ENCODE measurements at regions not wholly inside any gene's neighbourhood (a gene's known extent, or its start where the extent isn't known, plus 50 kb on each side); places are given as distances from the start of the nearest gene placed in this dataset.
"Not testable (repeated sequence)": the region's sequence is repeated elsewhere in the genome, so short reads cannot be mapped to it uniquely, and the experiment has no call there.

GRCh38 chr1:148432318-148432717 is 50.8 kb downstream of the PPIAL4G start:
- DNase-seq (ENCODE audit: low read depth in 2 of 2): not testable (repeated sequence)

GRCh38 chr1:148429856-148430255 is 53.2 kb downstream of the PPIAL4G start:
- not testable (repeated sequence) for DNase-seq (ENCODE audit: low read depth in 2 of 2)

- peak; percentile 11 to 15 for DNase-seq (ENCODE audit: low read depth in 2 of 2)
These were observed 56.0 kb downstream of the PPIAL4G start for GRCh38 chr1:148426940-148427611.

GRCh38 chr1:148426385-148426784 is 56.7 kb downstream of the PPIAL4G start:
- not testable (repeated sequence) for DNase-seq (ENCODE audit: low read depth in 2 of 2)

- not testable (repeated sequence) for DNase-seq (ENCODE audit: low read depth in 2 of 2)
These were observed 58.7 kb downstream of the PPIAL4G start for GRCh38 chr1:148424143-148425003.

GRCh38 chr1:148422921-148423320 is 60.2 kb downstream of the PPIAL4G start:
- DNase-seq (ENCODE audit: low read depth in 2 of 2): not testable (repeated sequence)

GRCh38 chr1:148417241-148417640 is 65.9 kb downstream of the PPIAL4G start:
- not testable (repeated sequence) for DNase-seq (ENCODE audit: low read depth in 2 of 2)

- DNase-seq (ENCODE audit: low read depth in 2 of 2): not testable (repeated sequence)
These were observed 69.7 kb downstream of the PPIAL4G start for GRCh38 chr1:148413385-148413784.

GRCh38 chr1:148404786-148405568 is 78.1 kb downstream of the PPIAL4G start:
- DNase-seq (ENCODE audit: low read depth in 2 of 2): not testable (repeated sequence)

- DNase-seq (ENCODE audit: low read depth in 2 of 2): not testable (repeated sequence)
These were observed 79.2 kb downstream of the PPIAL4G start for GRCh38 chr1:148403925-148404324.

- DNase-seq (ENCODE audit: low read depth in 2 of 2): not testable (repeated sequence)
These were observed 80.0 kb downstream of the PPIAL4G start for GRCh38 chr1:148403085-148403456.

GRCh38 chr1:148402152-148403084 is 80.7 kb downstream of the PPIAL4G start:
- peak; percentile 66 to 83 for DNase-seq (ENCODE audit: low read depth in 2 of 2)

GRCh38 chr1:148397516-148397915 is 85.6 kb downstream of the PPIAL4G start:
- not testable (repeated sequence) for DNase-seq (ENCODE audit: low read depth in 2 of 2)

- not testable (repeated sequence) for DNase-seq (ENCODE audit: low read depth in 2 of 2)
These were observed 90.6 kb downstream of the PPIAL4G start for GRCh38 chr1:148392505-148392904.

GRCh38 chr1:148391323-148391722 is 91.8 kb downstream of the PPIAL4G start:
- not testable (repeated sequence) for DNase-seq (ENCODE audit: low read depth in 2 of 2)

GRCh38 chr1:148389027-148389339 is 94.1 kb downstream of the PPIAL4G start:
- no peak for DNase-seq (ENCODE audit: low read depth in 2 of 2)

GRCh38 chr1:148388260-148389026 is 94.7 kb downstream of the PPIAL4G start:
- peak; percentile 77 to 87 for DNase-seq (ENCODE audit: low read depth in 2 of 2)

- not testable (repeated sequence) for DNase-seq (ENCODE audit: low read depth in 2 of 2)
These were observed 95.2 kb downstream of the PPIAL4G start for GRCh38 chr1:148387949-148388259.

- DNase-seq (ENCODE audit: low read depth in 2 of 2): not testable (repeated sequence)
These were observed 95.8 kb downstream of the PPIAL4G start for GRCh38 chr1:148387122-148387948.

GRCh38 chr1:148386617-148387016 is 96.5 kb downstream of the PPIAL4G start:
- DNase-seq (ENCODE audit: low read depth in 2 of 2): no peak

All from stimulated activated CD4-positive, alpha-beta T cell treated with anti-CD3 and anti-CD28 coated beads, Interleukin-4, amount 100 ng/mL, for 48 hours (primary cell).